OCI-LY7 (cell line): ENCODE measurements at regions not wholly inside any gene's neighbourhood (a gene's known extent, or its start where the extent isn't known, plus 50 kb on each side); places are given as distances from the start of the nearest gene placed in this dataset.

Experiments used
- EZH2phosphoT487 ChIP-seq: fragments of 200-600 bp; sonication (generic); IDR thresholded peaks from 2 replicates; pipeline ENCODE4 v1.6.1; 2018; ENCODE audit warnings: low read depth, borderline replicate concordance, mild to moderate bottlenecking, mixed run types, antibody characterized with exemption, low read length, moderate library complexity, mixed read lengths
- TF ChIP-seq, protein P1 (sequence below): fragments of 200-600 bp; sonication (generic); conservative IDR thresholded peaks from 2 replicates; pipeline ENCODE4 v1.5.1; 2014; ENCODE audit warnings: mild to moderate bottlenecking, antibody characterized with exemption, low read length, moderate library complexity, mixed read lengths

DNA sequence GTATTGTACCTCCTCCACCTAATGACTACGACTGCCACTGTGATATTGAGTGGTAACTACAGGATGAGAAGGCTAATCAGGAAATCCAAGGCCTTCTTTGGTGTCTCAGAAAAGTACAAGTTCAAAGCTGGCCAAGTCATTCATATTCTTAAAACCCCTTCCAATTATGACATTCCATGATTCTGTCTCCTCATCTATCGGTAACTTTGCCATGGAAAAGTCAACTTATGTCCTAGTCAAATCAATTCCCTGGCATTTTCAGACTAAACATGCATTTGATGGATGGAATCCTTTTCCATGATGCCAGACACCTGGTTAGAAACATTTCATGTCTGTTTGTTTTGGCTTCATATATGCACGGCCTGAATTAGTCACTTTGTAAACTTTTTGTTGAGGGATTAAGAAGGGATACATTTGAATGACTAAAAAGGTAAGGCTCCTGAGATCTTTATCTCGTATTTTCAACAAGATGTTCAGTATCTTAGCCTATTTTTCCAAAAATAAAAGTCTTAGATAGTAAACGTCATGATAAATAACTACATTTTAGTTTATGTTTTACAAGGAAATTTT lies 186.5 kb downstream of the NHLRC3 start:
- TF ChIP-seq, protein P1, sequence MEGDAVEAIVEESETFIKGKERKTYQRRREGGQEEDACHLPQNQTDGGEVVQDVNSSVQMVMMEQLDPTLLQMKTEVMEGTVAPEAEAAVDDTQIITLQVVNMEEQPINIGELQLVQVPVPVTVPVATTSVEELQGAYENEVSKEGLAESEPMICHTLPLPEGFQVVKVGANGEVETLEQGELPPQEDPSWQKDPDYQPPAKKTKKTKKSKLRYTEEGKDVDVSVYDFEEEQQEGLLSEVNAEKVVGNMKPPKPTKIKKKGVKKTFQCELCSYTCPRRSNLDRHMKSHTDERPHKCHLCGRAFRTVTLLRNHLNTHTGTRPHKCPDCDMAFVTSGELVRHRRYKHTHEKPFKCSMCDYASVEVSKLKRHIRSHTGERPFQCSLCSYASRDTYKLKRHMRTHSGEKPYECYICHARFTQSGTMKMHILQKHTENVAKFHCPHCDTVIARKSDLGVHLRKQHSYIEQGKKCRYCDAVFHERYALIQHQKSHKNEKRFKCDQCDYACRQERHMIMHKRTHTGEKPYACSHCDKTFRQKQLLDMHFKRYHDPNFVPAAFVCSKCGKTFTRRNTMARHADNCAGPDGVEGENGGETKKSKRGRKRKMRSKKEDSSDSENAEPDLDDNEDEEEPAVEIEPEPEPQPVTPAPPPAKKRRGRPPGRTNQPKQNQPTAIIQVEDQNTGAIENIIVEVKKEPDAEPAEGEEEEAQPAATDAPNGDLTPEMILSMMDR, result no peak
- TF ChIP-seq EZH2phosphoT487, result no peak
